Gastroesophageal sphincter (tissue), 3 donors: ENCODE measurements at regions not wholly inside any gene's neighbourhood (a gene's known extent, or its start where the extent isn't known, plus 50 kb on each side); places are given as distances from the start of the nearest gene placed in this dataset.

Experiments
- CTCF ChIP-seq, 4 experiments: fragments of 200-600 bp in 2 of 4; fragments of 450-650 bp in 2 of 4; sonication (generic) in 1 of 4; IDR thresholded peaks; one replicate each; pipeline ENCODE4 v1.5.1; 2017 to 2019; ENCODE audit warnings: antibody characterized with exemption in 4 of 4, mild to moderate bottlenecking in 2 of 4, moderate library complexity in 2 of 4
- EP300 ChIP-seq: sonication (generic); formaldehyde crosslinking; IDR thresholded peaks from one replicate; pipeline ENCODE4 v1.6.1; 2017; ENCODE audit warnings: antibody characterized with exemption, mild to moderate bottlenecking
- POLR2A ChIP-seq, 2 donors: fragments of 450-650 bp; IDR thresholded peaks; one replicate each; pipeline ENCODE4 v1.6.1; 2017; ENCODE audit warnings: antibody characterized with exemption in 2 of 2, mild to moderate bottlenecking in 2 of 2, moderate library complexity in 1 of 2
- POLR2AphosphoS5 ChIP-seq: sonication (generic); formaldehyde crosslinking; IDR thresholded peaks from one replicate; pipeline ENCODE4 v1.6.1; 2017; ENCODE audit warnings: antibody characterized with exemption

- TF ChIP-seq POLR2A (IDR thresholded peaks at IDR 0.05), result no peak
- TF ChIP-seq CTCF (IDR thresholded peaks at IDR 0.05), result no peak
- TF ChIP-seq EP300, result no peak
- TF ChIP-seq POLR2AphosphoS5, result no peak
Observed at GRCh38 chr18:47410139-47410538, 158.7 kb upstream of the SKOR2 start.
